ENCODE measurements at regions not wholly inside any gene's neighbourhood (a gene's known extent, or its start where the extent isn't known, plus 50 kb on each side); places are given as distances from the start of the nearest gene placed in this dataset.

DNA sequence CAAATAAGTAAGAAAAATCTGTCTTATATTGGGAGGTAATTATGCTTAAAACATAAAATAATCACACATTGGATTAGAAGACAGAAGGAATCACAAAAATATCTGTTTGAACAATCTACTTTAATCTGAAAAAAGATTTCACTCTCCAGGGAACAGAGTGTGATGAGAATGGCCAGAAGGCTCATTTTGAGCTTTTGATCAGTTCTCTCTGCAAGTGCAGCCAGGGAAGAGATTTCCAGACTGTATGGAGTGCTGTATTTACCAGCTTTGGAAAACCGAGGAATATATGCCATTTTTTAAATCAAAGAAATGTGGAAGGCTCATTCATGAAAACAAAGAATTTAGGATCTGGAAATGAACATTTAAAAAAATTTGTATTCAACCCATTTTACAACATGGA is 83.0 kb upstream of the WAC start:
- TF ChIP-seq, protein P1, sequence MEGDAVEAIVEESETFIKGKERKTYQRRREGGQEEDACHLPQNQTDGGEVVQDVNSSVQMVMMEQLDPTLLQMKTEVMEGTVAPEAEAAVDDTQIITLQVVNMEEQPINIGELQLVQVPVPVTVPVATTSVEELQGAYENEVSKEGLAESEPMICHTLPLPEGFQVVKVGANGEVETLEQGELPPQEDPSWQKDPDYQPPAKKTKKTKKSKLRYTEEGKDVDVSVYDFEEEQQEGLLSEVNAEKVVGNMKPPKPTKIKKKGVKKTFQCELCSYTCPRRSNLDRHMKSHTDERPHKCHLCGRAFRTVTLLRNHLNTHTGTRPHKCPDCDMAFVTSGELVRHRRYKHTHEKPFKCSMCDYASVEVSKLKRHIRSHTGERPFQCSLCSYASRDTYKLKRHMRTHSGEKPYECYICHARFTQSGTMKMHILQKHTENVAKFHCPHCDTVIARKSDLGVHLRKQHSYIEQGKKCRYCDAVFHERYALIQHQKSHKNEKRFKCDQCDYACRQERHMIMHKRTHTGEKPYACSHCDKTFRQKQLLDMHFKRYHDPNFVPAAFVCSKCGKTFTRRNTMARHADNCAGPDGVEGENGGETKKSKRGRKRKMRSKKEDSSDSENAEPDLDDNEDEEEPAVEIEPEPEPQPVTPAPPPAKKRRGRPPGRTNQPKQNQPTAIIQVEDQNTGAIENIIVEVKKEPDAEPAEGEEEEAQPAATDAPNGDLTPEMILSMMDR (IDR thresholded peaks at IDR 0.05; ENCODE audit: borderline replicate concordance, extremely low read depth, low read length, poor library complexity, severe bottlenecking) = no peak
- TF ChIP-seq EZH2 (IDR thresholded peaks at IDR 0.05; ENCODE audit: borderline replicate concordance, low read depth, low read length, severe bottlenecking) = no peak

Measured in DND-41 (cell line).